ENCODE measurements at regions not wholly inside any gene's neighbourhood (a gene's known extent, or its start where the extent isn't known, plus 50 kb on each side); places are given as distances from the start of the nearest gene placed in this dataset.
"Not testable (repeated sequence)": the region's sequence is repeated elsewhere in the genome, so short reads cannot be mapped to it uniquely, and the experiment has no call there.

GRCh38 chr2:82257796-82258555 lies 1953.4 kb upstream of the LRRTM1 start:
- DNase-seq = no peak

GRCh38 chr2:82256983-82257632 lies 1952.6 kb upstream of the LRRTM1 start:
- DNase-seq = no peak

- no peak for DNase-seq
These were observed 1951.7 kb upstream of the LRRTM1 start for GRCh38 chr2:82256288-82256687.

GRCh38 chr2:82254728-82255127 lies 1950.2 kb upstream of the LRRTM1 start:
- DNase-seq = no peak

- no peak for DNase-seq
These were observed 1941.7 kb upstream of the LRRTM1 start for GRCh38 chr2:82246220-82246775.

GRCh38 chr2:82239176-82239575 lies 1934.6 kb upstream of the LRRTM1 start:
- no peak for DNase-seq

- no peak for DNase-seq
These were observed 1933.6 kb upstream of the LRRTM1 start for GRCh38 chr2:82237994-82238662.

- no peak for DNase-seq
These were observed 1929.8 kb upstream of the LRRTM1 start for GRCh38 chr2:82234283-82234874.

- no peak for DNase-seq
These were observed 1929.3 kb upstream of the LRRTM1 start for GRCh38 chr2:82233806-82234205.

GRCh38 chr2:82230406-82230805 lies 1925.9 kb upstream of the LRRTM1 start:
- DNase-seq = no peak

GRCh38 chr2:82226441-82226840 lies 1921.9 kb upstream of the LRRTM1 start:
- no peak for DNase-seq

- DNase-seq = no peak
These were observed 1919.9 kb upstream of the LRRTM1 start for GRCh38 chr2:82224301-82224940.

GRCh38 chr2:82215212-82215611 lies 1910.7 kb upstream of the LRRTM1 start:
- no peak for DNase-seq

GRCh38 chr2:82199493-82199852 lies 1894.9 kb upstream of the LRRTM1 start:
- no peak for DNase-seq

- no peak for DNase-seq
These were observed 1894.4 kb upstream of the LRRTM1 start for GRCh38 chr2:82198809-82199492.

GRCh38 chr2:82182270-82182669 lies 1877.7 kb upstream of the LRRTM1 start:
- DNase-seq = no peak

GRCh38 chr2:82175210-82175609 lies 1870.7 kb upstream of the LRRTM1 start:
- DNase-seq = not testable (repeated sequence)

- no peak for DNase-seq
These were observed 1867.9 kb upstream of the LRRTM1 start for GRCh38 chr2:82172483-82172882.

- DNase-seq = no peak
These were observed 1864.8 kb upstream of the LRRTM1 start for GRCh38 chr2:82169379-82169778.

- no peak for DNase-seq
These were observed 1860.8 kb upstream of the LRRTM1 start for GRCh38 chr2:82165377-82165776.

GRCh38 chr2:82158150-82158549 lies 1853.6 kb upstream of the LRRTM1 start:
- no peak for DNase-seq

- no peak for DNase-seq
These were observed 1850.9 kb upstream of the LRRTM1 start for GRCh38 chr2:82155469-82155868.

Data from effector CD4-positive, alpha-beta T cell (primary cell).